CD4-positive, CD25-positive, alpha-beta regulatory T cell (primary cell): ENCODE measurements at regions not wholly inside any gene's neighbourhood (a gene's known extent, or its start where the extent isn't known, plus 50 kb on each side); places are given as distances from the start of the nearest gene placed in this dataset.
A peak's percentile ranks its signal among the peaks of the same experiment; 100 is the strongest.
"Not testable (repeated sequence)": the region's sequence is repeated elsewhere in the genome, so short reads cannot be mapped to it uniquely, and the experiment has no call there.

ENCODE experiments used
- ATAC-seq, 2 donors: fragments of 150-1000 bp; cut with Tn5 transposase; one replicate each; pipeline ENCODE4 v1.10.0; 2021; ENCODE audit warnings: low read depth in 2 of 2, moderate number of reproducible peaks in 2 of 2, moderate library complexity in 1 of 2
- DNase-seq, 3 donors: peaks; one replicate each; pipeline versions ENCODE4 v3.0.0 to v3.0.0-alpha.2; 2012 to 2022; ENCODE audit warnings: mixed read lengths in 1 of 3
- H3K27ac ChIP-seq: one replicate; pipeline ENCODE4 v1.7.0; 2013; ENCODE audit warnings: mild to moderate bottlenecking, low read length; ENCODE audit not compliant: insufficient read depth, poor library complexity, severe bottlenecking
- H3K27me3 ChIP-seq: one replicate; pipeline ENCODE4 v1.7.0; 2013; ENCODE audit warnings: low read length; ENCODE audit not compliant: control insufficient read depth, insufficient read depth
- H3K36me3 ChIP-seq: one replicate; pipeline ENCODE4 v1.7.0; 2013; ENCODE audit warnings: mild to moderate bottlenecking, low read length, moderate library complexity; ENCODE audit not compliant: control insufficient read depth, insufficient read depth
- H3K4me1 ChIP-seq: 2 replicates; pipeline ENCODE4 v1.7.0; 2013; ENCODE audit warnings: mild to moderate bottlenecking, low read length; ENCODE audit not compliant: insufficient read depth, control insufficient read depth, poor library complexity, severe bottlenecking
- H3K4me3 ChIP-seq: one replicate; pipeline ENCODE4 v1.7.0; 2013; ENCODE audit warnings: low read depth, mild to moderate bottlenecking, low read length, moderate library complexity
- H3K9me3 ChIP-seq, 2 experiments: 1 replicate in 1 of 2; 2 replicates in 1 of 2; pipeline ENCODE4 v1.7.0; 2013; ENCODE audit warnings: low read length in 2 of 2, mild to moderate bottlenecking in 1 of 2, moderate library complexity in 1 of 2; ENCODE audit not compliant: control insufficient read depth in 2 of 2
- H3K27ac Mint-ChIP-seq, 3 donors: one replicate each; pipeline ENCODE4 v1.8.0; 2020 to 2022; ENCODE audit warnings: mild to moderate bottlenecking in 3 of 3, mixed read lengths in 3 of 3, moderate library complexity in 2 of 3
- H3K27me3 Mint-ChIP-seq: one replicate; pipeline ENCODE4 v1.8.0; 2022; ENCODE audit warnings: mild to moderate bottlenecking, mixed read lengths
- H3K36me3 Mint-ChIP-seq: one replicate; pipeline ENCODE4 v1.8.0; 2020; ENCODE audit warnings: mixed read lengths
- H3K4me1 Mint-ChIP-seq, 4 donors: one replicate each; pipeline ENCODE4 v1.8.0; 2020 to 2022; ENCODE audit warnings: mixed read lengths in 4 of 4, mild to moderate bottlenecking in 1 of 4
- H3K4me3 Mint-ChIP-seq, 4 donors: one replicate each; pipeline ENCODE4 v1.8.0; 2020 to 2022; ENCODE audit warnings: mild to moderate bottlenecking in 4 of 4, mixed read lengths in 4 of 4, moderate library complexity in 3 of 4
- H3K9me3 Mint-ChIP-seq, 7 donors: one replicate each; pipeline ENCODE4 v1.8.0; 2020 to 2022; ENCODE audit warnings: mixed read lengths in 7 of 7, mild to moderate bottlenecking in 3 of 7, moderate library complexity in 2 of 7

DNA sequence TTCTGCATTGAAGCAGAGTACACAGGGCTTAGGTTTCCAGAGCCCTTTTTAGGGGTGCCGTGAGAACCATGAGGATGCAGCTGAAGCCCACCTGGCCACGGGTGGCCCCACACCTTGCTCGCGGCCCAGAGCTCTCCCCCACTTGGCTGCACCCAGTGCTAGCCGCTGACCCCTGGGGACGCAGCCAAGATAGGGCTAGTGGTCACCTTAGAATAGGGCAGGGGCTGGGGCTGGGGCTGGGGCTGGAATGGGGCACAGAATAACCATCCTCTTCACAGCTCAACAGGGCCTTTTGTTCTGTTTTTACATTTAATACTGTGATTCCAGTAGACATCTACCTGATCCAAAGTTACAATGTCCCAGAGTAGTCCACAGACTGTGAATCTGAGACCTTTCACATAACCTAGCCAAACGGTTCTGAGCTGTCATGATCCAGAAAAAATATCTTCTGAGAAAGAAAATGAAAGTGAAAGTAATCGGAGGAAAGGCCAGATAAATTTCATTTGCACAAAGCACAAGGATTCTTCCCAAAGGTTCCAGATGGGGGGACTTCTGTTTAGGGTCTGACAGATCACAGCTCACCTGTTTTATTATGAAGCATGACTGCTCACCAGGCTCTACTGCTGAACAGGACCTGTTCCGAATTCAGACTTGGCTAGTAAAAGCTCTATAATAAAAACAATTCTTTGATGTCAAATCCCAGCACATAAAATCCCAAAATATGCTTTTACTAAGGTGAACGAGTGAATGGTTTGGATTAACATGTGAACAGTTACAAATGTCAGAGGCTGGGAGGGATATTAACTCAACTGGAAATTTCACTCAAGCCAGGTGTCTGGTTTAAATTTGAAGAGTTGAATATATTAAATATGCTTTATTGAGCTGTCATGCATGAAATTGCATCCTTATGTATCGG is 401.9 kb downstream of the THBS2 start:
- H3K36me3 Mint-ChIP-seq = no peaks in the 10 kb centered on the region
- Histone ChIP-seq H3K27me3 (no peaks in the 10 kb centered on the region), H3K9me3 (no peaks in the 10 kb centered on the region), H3K27ac (no peak overlapping the region), H3K36me3 (no peaks in the 10 kb centered on the region), H3K4me3 (peak overlapping the region; percentile 60), H3K4me1 (no peaks in the 10 kb centered on the region)
- peak overlapping the region in 2 of 4 donors; percentile 33 to 41 for H3K4me3 Mint-ChIP-seq
- H3K9me3 Mint-ChIP-seq = peaks cover 0 to 1% (median 0%) of the 10 kb centered on the region in 7 donors
- peak overlapping the region in 1 of 3 donors; percentile 65 for H3K27ac Mint-ChIP-seq
- ATAC-seq (no peak), DNase-seq (no peak)
- peaks cover 1% of the 10 kb centered on the region for H3K27me3 Mint-ChIP-seq
- H3K4me1 Mint-ChIP-seq = peaks cover 0 to 13% (median under 1%) of the 10 kb centered on the region in 4 donors

DNA sequence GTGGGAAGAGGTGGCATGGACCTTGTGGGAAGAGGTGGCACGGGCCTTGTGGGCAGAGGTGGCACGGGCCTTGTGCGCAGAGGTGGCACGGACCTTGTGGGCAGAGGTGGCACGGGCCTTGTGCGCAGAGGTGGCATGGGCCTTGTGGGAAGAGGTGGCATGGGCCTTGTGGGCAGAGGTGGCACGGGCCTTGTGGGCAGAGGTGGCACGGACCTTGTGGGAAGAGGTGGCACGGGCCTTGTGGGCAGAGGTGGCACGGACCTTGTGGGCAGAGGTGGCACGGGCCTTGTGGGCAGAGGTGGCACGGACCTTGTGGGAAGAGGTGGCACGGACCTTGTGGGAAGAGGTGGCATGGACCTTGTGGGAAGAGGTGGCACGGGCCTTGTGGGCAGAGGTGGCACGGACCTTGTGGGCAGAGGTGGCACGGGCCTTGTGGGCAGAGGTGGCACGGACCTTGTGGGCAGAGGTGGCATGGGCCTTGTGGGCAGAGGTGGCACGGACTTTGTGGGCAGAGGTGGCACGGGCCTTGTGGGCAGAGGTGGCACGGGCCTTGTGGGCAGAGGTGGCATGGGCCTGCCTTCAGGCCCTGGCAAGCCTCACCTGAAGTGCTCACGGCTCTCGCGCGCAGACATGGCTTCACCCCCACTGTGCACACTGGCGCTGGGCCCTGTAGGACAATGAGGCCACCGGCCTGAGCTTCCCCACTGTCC is 403.5 kb downstream of the THBS2 start:
- H3K4me1 Mint-ChIP-seq = peaks cover 0 to 13% (median under 1%) of the 10 kb centered on the region in 4 donors
- not testable (repeated sequence) for H3K27me3 Mint-ChIP-seq, H3K4me1 ChIP-seq, H3K4me3 Mint-ChIP-seq, H3K27me3 ChIP-seq, H3K36me3 Mint-ChIP-seq, H3K9me3 ChIP-seq, H3K36me3 ChIP-seq, H3K27ac ChIP-seq, H3K27ac Mint-ChIP-seq, H3K9me3 Mint-ChIP-seq, ATAC-seq, DNase-seq, H3K4me3 ChIP-seq

DNA sequence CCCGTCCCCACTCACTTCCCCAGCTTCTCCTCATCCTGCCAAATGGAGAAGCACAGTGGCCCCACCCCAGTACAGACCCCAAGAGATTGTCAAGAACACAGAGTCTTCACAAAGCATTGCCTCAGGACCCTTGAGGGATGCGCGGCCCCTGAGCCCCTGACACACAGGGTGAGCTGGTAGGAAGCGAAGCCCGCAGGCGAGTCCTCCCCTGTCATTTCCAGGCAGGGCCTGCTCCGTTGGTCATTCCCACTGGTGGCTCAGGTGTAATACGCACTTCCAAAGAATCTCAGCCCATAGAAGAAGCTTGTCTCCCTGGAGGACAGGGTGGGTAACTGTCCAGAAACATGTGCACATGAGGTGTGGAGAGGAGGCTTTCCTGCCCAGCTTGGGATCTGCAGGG is 404.2 kb downstream of the THBS2 start:
- Histone ChIP-seq H3K27ac (no peak overlapping the region), H3K4me3 (no peak overlapping the region), H3K9me3 (no peaks in the 10 kb centered on the region), H3K27me3 (no peaks in the 10 kb centered on the region), H3K4me1 (no peaks in the 10 kb centered on the region), H3K36me3 (no peaks in the 10 kb centered on the region)
- H3K4me3 Mint-ChIP-seq = no peak overlapping the region
- no peak overlapping the region for H3K27ac Mint-ChIP-seq
- peaks cover 0 to 5% (median 0%) of the 10 kb centered on the region in 7 donors for H3K9me3 Mint-ChIP-seq
- no peaks in the 10 kb centered on the region for H3K27me3 Mint-ChIP-seq
- no peaks in the 10 kb centered on the region for H3K36me3 Mint-ChIP-seq
- ATAC-seq (no peak), DNase-seq (no peak)
- peaks cover 0 to 13% (median under 1%) of the 10 kb centered on the region in 4 donors for H3K4me1 Mint-ChIP-seq

DNA sequence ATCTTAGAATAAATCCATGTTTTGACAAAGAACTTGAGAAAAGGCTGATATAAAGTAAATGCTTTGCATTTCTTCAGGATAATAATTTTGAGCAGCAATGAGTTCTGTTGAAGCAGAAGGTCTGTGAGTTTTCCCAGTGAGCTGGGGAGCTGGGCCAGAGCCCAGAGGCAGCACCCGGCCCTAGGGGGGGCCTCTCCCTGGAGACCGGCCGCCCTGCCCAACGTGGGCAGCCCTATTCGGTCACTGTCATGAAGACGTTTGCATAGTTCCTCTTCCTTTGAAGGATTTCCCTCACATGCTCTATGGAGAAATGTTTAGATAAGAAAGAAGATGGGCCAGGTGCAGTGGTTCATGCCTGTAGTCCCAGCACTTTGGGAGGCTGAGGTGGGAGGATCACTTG is 404.8 kb downstream of the THBS2 start:
- no peaks in the 10 kb centered on the region for H3K36me3 Mint-ChIP-seq
- H3K4me3 ChIP-seq = no peak overlapping the region
- no peaks in the 10 kb centered on the region for H3K36me3 ChIP-seq
- H3K27ac ChIP-seq = no peak overlapping the region
- H3K27me3 ChIP-seq = no peaks in the 10 kb centered on the region
- H3K4me1 Mint-ChIP-seq = peaks cover 0 to 13% (median under 1%) of the 10 kb centered on the region in 4 donors
- no peaks in the 10 kb centered on the region for H3K4me1 ChIP-seq
- H3K9me3 Mint-ChIP-seq = peaks cover 0 to 5% (median 0%) of the 10 kb centered on the region in 7 donors
- H3K4me3 Mint-ChIP-seq = no peak overlapping the region
- no peak for DNase-seq
- ATAC-seq = no peak
- H3K9me3 ChIP-seq = no peaks in the 10 kb centered on the region
- H3K27me3 Mint-ChIP-seq = no peaks in the 10 kb centered on the region
- H3K27ac Mint-ChIP-seq = no peak overlapping the region

DNA sequence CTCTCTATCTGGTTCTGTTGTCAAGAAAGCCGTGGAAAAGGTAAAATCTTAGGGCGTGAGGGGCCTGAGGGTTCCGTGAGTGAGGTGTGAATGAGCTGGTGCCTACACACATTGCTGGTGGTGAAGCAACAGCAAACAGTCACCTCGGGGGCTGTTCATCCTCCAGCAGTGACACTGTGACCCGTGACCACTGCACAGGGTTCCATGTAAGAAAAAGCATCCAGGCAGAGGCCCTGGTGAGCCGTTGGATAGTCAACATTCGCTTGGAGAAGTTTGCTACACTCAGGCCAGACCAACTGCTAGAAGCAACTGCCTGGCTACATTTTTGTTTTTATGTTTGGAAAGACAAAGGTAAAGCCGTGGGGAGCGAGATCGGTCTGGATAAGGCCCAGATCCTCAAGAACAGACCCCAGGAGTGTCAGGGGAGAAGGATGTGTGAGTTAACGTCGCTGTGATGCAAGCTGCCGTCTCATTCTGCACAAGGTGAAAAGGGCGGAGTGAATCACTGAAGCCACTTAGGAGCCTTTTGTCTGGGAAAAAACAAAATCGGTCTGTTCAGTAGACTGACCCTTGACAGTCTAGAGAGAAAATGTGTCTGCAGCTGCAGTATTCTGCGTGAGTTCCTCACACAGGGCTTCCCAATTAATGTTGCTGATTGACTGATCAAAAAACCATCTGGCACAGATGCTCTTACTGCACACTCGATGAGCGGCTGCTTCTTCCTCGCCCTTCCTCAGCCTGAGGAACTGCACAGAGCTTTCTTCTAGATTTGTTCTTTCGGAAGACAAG is 404.0 kb downstream of the SMOC2 start:
- Mint-ChIP-seq H3K4me3 (no peak overlapping the region), H3K27ac (no peak overlapping the region), H3K4me1 (peaks cover 0 to 2% (median 0%) of the 10 kb centered on the region in 4 donors), H3K27me3 (no peaks in the 10 kb centered on the region), H3K9me3 (peaks cover 0 to 6% (median 0%) of the 10 kb centered on the region in 7 donors), H3K36me3 (no peaks in the 10 kb centered on the region)
- Histone ChIP-seq H3K4me3 (no peak overlapping the region), H3K27ac (no peak overlapping the region), H3K4me1 (no peaks in the 10 kb centered on the region), H3K27me3 (no peaks in the 10 kb centered on the region), H3K9me3 (no peaks in the 10 kb centered on the region), H3K36me3 (no peaks in the 10 kb centered on the region)
- ATAC-seq (no peak), DNase-seq (no peak)

DNA sequence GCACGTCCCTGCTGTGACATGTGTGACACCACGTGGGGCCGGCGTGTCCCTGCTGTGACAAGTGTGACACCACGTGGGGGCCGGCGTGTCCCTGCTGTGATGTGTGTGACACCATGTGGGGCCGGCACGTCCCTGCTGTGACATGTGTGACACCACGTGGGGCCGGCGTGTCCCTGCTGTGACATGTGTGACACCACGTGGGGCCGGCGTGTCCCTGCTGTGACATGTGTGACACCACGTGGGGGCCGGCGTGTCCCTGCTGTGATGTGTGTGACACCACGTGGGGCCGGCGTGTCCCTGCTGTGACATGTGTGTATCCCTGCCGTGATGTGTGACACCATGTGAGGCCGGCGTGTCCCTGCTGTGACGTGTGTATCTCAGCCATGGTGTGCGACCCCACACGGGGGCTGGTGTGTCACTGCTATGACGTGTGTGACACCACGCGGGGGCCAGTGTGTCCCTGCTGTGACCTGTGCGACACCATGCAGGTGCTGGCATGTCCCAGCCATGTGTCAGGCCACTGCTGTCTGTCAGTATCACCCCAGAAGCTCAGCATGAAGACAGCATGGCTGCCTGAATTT is 401.7 kb downstream of the SMOC2 start:
- not testable (repeated sequence) for H3K27me3 Mint-ChIP-seq, H3K4me3 ChIP-seq, DNase-seq, H3K36me3 Mint-ChIP-seq, H3K4me1 ChIP-seq, H3K4me3 Mint-ChIP-seq, ATAC-seq, H3K27ac Mint-ChIP-seq, H3K27ac ChIP-seq, H3K4me1 Mint-ChIP-seq, H3K9me3 ChIP-seq, H3K27me3 ChIP-seq, H3K36me3 ChIP-seq
- H3K9me3 Mint-ChIP-seq = peaks cover 0 to 11% (median 0%) of the 10 kb centered on the region in 7 donors

DNA sequence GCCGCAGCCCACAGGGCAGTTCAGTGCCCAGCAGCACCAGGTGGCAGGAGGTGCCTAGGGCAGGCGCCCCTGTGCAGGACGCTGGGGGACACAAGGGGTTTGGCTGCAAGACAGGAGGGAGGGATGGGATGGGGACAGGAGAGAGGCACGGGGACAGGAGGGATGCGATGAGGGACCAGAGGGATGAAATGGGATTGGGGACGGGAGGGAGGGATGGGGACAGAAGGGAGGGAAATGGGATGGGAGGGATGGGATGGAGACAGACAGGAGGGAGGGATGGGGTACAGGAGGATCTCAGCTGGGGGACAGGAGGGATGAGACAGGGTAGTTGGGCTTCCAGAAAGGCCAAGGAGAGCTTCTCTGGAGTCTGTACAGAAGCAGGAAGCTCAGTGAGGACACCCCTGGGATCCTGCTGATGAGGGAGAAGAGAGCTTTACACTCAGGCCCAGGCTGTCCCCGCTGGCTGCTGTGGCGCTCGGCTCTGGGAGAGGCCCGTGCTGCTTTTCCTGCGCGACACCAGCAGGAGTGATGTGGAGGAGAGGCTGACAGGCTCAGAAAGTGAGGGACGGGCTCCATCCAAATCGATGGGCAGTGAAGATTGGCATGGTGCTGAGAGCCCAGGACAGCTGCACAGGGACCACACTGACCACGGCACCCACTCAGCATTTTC is 400.8 kb downstream of the SMOC2 start:
- Mint-ChIP-seq H3K27me3 (no peaks in the 10 kb centered on the region), H3K4me1 (peaks cover 0 to 2% (median 0%) of the 10 kb centered on the region in 4 donors), H3K9me3 (peaks cover 0 to 11% (median 0%) of the 10 kb centered on the region in 7 donors), H3K36me3 (no peaks in the 10 kb centered on the region), H3K4me3 (no peak overlapping the region), H3K27ac (no peak overlapping the region)
- DNase-seq (no peak), ATAC-seq (no peak)
- Histone ChIP-seq H3K4me1 (no peaks in the 10 kb centered on the region), H3K27me3 (no peaks in the 10 kb centered on the region), H3K9me3 (no peaks in the 10 kb centered on the region), H3K27ac (no peak overlapping the region), H3K36me3 (no peaks in the 10 kb centered on the region), H3K4me3 (no peak overlapping the region)
